Muscle of arm (tissue), 1 donor: ENCODE measurements at regions not wholly inside any gene's neighbourhood (a gene's known extent, or its start where the extent isn't known, plus 50 kb on each side); places are given as distances from the start of the nearest gene placed in this dataset.

ENCODE experiments used
- DNase-seq: peaks from one replicate; pipeline ENCODE4 v3.0.0-alpha.2; 2013

- no peak for DNase-seq
These were observed 366.2 kb downstream of the HRH4 start for GRCh38 chr18:24826605-24827004.

DNA sequence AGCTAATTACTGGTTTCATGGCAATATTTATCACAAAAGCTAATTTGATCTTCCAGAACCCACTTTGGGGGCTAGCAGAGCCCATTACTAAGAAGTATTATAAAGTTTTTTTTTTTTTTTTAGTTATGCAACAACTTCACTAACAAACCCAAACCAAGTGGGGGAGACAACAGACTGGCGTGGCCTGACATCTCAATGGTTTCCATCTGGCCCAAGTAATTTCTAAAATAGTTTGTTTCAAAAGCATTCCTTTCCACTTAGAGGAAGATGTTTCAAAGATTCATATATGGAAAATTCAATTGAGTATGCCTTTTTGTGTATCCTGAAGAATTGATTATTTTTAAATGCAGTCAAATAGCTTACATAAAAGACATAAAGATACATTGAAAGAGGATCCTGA, 367.1 kb downstream of the HRH4 start:
- DNase-seq: peak; percentile 31

GRCh38 chr18:24831081-24831480, 370.6 kb downstream of the HRH4 start:
- no peak for DNase-seq

- no peak for DNase-seq
These were observed 371.6 kb downstream of the HRH4 start for GRCh38 chr18:24831871-24832665.

DNA sequence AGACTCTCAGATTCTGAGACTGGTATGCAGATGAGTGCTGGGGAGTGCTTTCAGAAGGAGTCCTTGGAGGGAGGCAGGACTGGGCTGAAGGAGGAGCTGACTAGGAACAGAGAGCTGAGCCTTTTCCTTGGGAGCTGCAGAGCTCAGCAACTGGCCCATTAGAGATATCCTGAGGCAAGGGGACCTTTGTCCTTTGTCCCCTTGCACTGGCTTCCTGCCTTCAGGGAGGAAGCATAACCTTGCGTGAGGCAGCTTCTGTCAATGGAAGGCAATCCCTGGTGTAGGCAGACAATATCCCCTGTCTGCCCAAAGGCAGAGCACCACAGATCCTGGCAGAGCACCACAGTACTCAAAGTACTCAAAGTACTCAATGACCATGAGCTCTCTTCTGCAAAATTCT, 375.3 kb downstream of the HRH4 start:
- no peak for DNase-seq

GRCh38 chr18:24837066-24837465, 376.6 kb downstream of the HRH4 start:
- no peak for DNase-seq

- DNase-seq: no peak
These were observed 379.6 kb downstream of the HRH4 start for GRCh38 chr18:24840051-24840450.

GRCh38 chr18:24840640-24841039, 380.2 kb downstream of the HRH4 start:
- DNase-seq: no peak

GRCh38 chr18:24841536-24841935, 381.1 kb downstream of the HRH4 start:
- DNase-seq: no peak

GRCh38 chr18:24843123-24843522, 382.7 kb downstream of the HRH4 start:
- no peak for DNase-seq

GRCh38 chr18:24846138-24846537, 385.7 kb downstream of the HRH4 start:
- no peak for DNase-seq

GRCh38 chr18:24850532-24850931, 390.1 kb downstream of the HRH4 start:
- DNase-seq: no peak

DNA sequence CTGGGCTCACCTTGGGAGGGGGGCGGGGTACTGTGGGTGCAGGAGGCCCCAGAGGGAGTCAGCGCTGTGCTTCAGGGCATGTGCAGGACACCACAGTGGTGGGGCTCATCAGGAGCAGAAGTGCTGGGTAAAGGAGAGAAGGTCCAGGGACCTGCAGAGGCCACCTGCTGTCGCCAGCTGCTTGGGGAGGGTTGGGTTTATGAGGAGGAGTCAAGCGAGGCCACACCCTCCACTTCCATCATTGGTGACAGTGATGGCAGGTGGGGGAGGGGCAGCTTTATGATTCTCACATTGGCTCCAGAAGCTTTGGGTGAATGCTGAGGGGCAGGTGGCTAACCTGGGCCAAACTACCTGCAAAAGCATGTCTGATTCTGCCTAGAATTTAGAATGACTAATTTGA, 392.6 kb downstream of the HRH4 start:
- DNase-seq: no peak

DNA sequence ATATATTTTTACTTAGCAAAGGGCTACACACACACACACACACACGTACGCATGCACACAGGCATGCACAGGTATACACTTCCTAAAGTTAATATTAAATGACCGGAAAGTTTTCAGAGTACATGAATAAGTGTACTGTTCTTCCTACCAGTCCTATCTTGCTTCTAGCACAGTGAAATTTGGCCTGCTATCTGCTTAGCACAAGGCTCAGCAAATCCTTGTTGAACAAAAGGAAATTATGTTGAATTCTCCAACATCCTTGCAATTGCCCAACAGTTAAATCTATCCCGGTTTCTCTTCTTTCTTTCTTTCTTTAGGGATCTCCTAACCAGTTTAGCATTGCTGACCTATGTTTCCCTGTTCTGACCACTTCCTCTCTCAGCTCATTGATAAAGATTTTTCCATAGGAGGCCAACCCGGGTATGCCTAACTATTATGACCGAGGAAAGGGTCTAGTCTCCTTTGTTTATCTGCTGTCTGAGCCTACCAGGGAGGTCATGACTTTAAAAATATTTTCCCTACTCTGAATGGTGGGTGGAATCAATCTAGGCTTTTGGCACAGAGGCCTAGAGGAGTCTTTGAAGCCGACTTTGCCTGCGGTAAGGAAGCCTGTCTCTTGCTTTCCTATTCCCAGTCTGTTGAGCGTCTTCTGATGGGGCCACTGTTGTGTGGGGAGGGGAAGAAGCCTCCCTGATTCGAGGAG, 400.7 kb downstream of the HRH4 start:
- DNase-seq: no peak

DNA sequence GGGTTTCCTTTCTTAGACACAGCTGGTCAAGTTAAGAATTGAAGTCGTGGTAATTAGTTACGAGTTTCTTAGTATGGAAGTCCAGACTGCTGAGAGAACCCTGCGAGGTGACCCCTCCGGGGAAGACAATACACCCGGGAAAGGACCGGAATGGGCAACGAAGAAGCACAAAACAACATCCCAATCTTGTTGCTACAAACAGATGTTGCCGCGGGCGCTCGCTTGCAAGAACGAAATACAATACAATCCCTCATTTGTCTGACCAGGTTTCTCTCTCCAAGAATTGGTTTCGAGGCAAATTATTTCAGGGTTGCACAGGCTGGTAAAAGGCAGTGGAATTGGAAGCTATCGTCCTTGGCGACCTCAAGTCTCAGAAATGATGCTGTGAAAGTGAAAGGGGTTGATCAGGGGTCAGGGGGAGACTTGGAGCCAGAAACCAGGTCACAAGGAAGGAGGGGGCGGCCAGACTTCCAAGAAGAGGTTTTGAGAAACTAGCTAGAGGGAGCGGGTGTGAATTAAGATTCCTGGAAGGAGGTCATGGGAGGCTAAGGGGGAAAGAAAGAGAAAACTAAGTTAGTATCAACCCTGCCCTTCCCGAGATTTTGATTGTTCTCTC, 401.9 kb downstream of the HRH4 start:
- DNase-seq: no peak

DNA sequence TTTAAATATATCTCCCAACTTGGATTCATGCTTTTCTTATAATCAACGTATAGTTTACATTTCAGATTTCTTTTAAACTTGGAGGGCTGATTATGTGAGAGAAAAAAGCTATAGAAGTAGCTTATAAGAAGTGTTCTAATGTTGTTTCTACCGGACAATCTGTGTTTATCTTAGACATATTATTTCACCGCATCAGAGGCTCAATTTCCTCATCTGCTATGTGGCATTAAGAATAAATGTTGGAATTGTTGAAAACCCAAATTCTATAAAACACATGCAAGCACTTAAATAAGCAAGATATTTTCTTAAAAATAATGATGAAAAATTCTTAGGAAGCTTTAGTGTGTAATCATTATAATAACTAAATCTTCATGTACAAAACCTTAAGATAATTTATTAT, 407.9 kb downstream of the HRH4 start:
- DNase-seq: no peak

GRCh38 chr18:24868760-24869237, 408.4 kb downstream of the HRH4 start:
- no peak for DNase-seq

- DNase-seq: no peak
These were observed 408.8 kb downstream of the HRH4 start for GRCh38 chr18:24869285-24869684.

DNA sequence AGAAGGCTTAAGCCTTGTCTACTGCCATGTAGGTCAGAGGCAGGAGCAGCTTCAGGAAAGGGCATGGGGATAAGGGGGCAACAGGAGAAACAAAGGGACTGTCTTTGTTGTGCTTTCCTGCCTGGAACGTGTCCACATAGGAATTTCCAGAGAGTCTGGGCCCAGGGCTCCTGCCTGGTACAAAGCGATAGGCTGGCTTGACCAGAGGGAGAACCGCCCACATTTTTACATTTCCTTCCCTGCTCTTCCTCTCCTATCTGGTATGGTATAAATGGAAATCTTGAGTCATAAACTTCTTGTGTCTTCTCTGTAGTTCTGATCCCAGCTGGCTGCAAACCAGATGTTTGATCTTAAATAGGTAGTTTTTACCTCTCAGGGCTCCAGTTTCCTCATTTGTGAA, 414.8 kb downstream of the HRH4 start:
- no peak for DNase-seq

- no peak for DNase-seq
These were observed 415.3 kb downstream of the HRH4 start for GRCh38 chr18:24875777-24876176.

DNA sequence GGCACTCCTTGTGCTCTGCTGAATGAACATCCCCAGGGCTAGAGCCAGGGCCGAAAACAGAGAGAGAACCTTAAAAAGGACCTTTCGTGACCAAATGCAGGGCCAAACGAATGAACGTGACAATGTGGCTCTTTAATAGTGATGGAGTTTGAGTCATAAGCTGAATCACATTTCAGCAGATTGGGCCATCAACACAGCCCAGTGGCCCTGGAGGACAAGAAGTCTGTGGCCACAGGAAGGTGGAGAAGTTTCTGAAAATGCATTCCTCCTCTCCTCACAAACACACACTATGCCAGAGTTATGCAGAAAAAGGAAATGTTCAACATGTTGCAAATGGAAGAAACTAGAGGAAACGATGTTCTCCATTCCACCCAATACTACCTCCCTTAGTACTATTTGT, 415.8 kb downstream of the HRH4 start:
- DNase-seq: no peak

DNA sequence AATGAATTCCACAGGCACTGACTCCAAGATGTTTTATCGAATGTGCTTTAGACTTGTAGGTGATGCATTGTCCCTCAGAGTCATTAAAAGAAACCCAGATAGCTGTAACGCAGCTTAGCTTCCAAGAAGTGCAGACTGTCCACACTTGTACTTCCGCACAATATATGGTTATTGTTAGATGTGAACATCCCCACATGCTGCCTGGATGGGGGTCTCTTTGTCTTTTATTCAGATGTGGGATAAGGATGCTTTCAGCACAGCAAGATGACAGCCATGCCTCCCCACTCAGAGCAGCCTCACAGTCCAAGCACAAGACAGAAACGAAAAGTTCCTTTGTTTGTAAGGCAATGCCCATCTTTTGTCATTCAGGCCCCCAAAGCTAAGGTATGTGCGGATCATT, 416.6 kb downstream of the HRH4 start:
- DNase-seq: no peak

GRCh38 chr18:24877546-24877945, 417.1 kb downstream of the HRH4 start:
- DNase-seq: no peak
